ENCODE measurements at regions not wholly inside any gene's neighbourhood (a gene's known extent, or its start where the extent isn't known, plus 50 kb on each side); places are given as distances from the start of the nearest gene placed in this dataset.

- TF ChIP-seq CTCF (conservative IDR thresholded peaks at IDR 0.05; ENCODE audit: low read length), result no peak
- TF ChIP-seq EZH2phosphoT487 (IDR thresholded peaks at IDR 0.05; ENCODE audit: borderline replicate concordance), result no peak
These were observed 554.8 kb downstream of the DHX35 start for GRCh38 chr20:39516964-39517363.
